Fibroblast of upper back skin (primary cell): ENCODE measurements at regions not wholly inside any gene's neighbourhood (a gene's known extent, or its start where the extent isn't known, plus 50 kb on each side); places are given as distances from the start of the nearest gene placed in this dataset.
"Not testable (repeated sequence)": the region's sequence is repeated elsewhere in the genome, so short reads cannot be mapped to it uniquely, and the experiment has no call there.

Experiments
- DNase-seq: peaks from one replicate; pipeline ENCODE4 v3.0.0-alpha.2; 2013

DNA sequence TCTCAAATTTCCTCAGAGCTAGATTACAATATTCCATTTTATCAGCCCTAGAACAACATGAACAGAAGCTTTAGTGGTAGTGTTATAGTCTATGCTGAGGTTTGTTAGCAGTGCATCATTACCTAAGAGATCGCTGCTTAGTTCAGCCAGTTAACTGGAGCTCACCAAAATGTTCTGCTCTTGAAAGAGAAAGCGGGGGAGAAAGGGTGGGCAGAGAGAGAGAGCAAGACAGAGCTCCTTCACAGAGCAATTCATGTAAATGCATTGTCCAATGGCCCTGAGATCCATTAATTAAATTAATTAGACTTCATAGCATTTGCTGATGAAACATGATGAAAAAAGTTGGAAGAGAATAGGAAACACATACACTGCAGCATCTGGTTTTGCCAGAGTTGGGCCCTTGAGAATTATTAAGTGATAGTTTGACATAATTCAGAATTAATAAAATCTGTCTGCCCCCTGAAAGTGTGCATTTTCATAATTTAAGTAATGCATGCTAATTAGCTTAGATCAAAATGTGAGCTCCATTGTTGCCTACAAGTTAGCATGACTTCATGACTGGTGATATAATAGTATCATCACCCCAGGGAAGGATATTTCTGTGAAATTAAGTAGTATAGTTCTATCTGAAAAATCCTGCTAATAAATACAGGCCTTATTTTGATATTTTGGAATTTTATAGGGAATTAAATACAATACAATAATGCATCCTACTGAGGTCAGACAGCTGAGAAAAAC is 86.9 kb upstream of the LYSMD4 start:
- no peak for DNase-seq

DNA sequence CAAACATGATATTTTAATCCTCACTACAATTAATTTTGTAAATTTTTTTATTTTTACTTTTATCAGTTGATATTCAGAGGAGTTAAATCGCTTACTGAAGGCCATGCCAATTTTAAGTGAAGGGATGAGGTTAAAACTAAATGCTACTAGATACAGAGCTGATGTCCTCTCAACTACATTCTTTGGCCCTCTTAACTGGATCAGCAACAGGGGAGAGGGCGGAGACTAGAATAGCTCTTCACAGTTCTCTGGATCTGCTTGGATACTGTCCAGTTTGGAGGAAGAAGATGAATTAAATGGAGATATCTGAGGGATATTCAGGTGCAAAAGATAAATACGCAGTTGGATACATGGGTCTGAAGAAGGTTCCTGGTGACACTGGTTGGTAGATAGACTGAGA is 85.6 kb upstream of the LYSMD4 start:
- DNase-seq = no peak

DNA sequence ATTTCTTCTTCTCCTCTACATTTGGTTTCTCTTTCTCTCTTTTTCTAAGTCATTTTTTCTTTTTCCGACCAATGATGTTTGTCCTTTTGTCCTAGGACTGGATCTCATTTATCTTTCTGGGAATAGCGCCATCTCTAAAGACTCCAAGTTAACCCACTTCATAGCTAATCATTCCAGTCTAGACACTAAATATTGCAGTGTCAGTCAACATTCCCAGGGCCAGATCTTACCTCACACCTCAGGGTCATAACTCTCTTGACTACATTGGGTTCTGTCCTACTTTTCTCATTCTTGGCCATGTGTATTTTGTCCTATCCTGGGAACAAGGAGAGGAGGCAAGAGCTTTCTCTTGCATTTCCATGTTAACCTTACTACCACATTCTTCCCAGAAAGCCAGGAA is 83.6 kb upstream of the LYSMD4 start:
- not testable (repeated sequence) for DNase-seq

DNA sequence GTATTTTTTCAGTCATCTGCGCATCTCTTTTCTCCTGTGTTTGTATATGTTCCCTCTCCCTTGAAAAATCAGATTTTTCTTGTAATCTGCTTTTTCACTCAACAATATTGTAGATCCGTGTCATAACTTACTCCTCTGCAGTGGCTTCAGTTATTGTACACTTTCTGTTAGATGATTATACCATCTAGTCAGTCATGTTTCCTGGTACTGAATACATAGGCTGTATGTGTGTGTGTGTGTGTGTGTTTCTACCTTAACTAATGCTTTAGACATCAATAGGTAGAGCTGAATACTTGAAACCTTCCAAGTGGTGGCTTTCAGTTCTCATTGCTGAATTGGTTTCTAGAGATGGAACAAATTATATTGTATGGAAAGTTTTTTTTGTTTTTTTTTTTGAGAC is 77.4 kb upstream of the LYSMD4 start:
- DNase-seq = not testable (repeated sequence)

DNA sequence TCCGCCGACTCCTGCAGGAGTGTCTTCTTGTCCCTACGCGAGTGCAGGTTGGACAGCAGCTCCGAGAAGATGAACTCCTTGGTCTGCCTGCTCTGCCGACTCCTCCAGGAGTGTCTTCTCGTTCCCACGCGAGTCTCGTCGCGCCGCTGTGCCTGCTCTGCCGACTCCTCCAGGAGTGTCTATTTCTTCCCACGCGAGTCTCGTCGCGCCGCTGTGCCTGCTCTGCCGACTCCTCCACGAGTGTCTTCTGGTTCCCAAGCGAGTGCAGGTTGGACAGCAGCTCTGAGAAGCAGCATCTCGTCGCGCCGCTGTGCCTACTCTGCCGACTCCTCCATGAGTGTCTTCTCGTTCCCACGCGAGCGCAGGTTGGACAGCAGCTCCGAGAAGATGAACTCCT is 66.6 kb upstream of the LYSMD4 start:
- DNase-seq = not testable (repeated sequence)

DNA sequence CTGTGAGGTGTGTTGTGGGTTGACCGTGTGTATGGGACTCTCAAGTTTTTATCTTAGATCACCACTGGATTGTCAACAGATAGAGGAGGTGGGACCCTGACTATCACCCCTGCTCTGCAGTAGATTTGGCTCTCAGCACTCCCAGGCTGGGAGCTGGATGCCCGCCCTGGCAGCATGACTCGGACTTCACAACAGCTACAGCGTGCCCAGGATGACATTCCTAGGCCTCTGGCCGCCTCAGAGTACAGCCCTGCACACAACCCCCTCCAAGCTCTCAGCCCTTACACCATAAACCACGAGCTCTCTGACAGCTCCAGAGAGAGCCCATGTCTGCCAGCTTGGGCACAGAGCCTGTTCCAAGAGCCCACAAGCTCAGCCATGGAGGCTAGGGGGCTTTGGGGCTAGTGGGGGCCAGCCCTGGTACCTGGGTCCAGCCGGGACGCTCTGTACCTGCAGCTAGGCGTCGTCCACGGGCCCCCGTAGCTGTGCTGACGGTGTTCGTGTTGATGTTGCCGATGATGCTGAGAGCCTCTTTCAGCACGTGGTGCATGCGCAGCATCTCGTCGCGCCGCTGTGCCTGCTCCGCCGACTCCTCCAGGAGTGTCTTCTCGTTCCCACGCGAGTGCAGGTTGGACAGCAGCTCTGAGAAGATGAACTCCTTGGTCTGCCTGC is 66.1 kb upstream of the LYSMD4 start:
- DNase-seq = not testable (repeated sequence)

DNA sequence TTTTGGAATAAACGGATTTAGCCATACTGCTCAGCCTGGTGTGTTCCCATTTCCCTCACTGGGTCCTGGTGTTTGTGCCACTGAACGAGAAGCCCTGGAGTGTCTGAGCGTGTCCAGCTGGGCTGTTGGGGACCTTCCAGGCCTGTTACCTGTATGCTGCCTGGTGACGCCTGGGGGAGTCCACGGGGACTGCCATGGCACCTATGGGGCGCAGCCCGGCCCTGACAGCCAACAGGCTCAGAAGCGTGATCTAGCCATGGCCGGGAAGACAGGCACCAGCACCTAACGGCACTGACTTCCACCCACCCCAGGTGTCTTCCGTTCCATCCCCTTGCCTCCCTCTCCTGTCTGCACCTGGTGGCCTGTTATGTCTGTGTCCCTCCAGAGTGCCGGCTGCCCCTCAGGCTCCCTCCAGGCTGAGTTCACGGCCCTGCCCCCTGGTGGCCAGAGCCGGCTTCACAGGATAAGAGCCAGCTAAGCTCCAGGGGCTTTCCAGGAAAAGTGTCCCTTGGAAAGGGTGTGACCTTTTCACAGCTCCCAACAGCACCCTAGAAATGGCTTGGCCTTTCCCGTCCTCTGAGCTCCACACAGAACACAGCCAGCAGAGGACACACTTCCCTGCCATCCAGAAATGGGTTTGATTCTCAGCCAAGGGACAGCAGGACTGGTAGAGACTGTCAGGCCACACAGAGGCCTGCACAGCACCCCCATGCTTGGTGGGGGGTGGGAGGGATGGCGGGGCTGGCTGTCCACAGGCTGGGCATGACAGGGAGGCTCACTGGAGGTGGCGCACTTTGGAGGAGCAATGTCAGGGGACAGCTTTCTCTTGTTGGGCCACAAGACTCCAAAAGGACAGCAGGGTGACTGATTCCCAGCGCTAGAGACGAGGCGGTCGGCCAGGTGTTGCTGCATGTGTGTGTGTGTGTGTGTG is 64.0 kb upstream of the LYSMD4 start:
- not testable (repeated sequence) for DNase-seq

DNA sequence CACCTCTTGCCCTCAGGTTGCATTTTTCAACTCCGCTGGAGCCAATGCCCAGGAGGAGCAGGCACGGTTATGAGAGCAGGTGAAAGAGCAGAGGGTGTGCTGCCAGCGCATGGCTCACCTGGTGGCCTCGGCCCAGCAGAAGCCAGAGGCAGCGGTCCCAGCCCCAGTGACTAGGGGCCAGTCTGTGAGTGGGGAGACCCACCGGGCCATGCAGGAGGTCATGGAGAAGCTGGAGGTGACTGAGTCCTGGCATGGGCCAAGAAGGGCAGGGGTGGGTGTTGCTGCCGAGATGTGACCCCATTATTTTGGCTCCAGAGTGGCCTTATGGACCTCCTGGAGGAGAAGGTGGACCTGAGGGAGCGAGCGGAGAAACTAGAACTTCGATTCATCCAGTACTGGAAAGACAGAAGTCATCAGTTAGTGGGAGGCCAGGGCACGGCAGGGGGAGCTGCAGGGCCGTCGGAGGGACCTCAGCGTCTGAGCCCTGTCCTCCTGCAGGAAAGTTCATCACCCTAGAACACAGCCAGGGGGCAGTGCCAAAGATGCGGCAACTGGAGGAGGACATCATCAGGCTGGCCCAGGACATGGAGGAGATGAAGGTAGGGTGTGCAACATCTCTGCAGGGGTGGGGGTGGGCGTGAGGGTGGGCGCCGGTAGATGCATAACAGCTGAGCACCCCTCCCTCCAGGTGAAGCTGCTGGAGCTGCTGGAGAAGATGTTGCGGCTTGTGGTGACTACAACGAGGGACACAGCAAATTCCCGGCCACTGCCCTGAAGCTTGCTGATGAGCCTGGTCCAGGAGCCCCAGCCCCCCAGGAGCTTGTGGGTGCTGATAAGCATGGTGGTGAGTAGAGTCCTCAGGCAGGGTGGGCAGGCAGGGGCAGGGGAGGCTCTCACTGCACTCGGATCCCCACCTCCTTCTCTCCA is 58.9 kb upstream of the LYSMD4 start:
- not testable (repeated sequence) for DNase-seq

DNA sequence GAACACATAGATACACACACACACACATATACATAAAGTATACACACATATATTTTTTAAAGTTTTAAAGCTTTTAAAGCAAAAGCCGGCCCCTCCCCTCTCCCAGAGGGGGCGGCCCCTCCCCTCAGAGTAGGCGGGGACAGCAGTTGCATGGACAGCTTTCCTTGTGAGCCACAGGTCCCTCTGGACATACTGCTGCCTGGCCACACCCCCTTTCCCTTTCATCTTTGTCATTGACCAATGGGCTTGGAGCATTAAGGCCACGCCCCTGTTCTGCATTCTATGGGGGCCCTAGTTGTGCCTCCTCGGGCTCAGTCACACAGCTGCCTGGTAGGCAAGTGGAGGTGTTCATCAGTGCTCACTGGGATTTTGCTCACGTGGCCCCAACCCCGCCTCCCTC is 57.5 kb upstream of the LYSMD4 start:
- DNase-seq = not testable (repeated sequence)

DNA sequence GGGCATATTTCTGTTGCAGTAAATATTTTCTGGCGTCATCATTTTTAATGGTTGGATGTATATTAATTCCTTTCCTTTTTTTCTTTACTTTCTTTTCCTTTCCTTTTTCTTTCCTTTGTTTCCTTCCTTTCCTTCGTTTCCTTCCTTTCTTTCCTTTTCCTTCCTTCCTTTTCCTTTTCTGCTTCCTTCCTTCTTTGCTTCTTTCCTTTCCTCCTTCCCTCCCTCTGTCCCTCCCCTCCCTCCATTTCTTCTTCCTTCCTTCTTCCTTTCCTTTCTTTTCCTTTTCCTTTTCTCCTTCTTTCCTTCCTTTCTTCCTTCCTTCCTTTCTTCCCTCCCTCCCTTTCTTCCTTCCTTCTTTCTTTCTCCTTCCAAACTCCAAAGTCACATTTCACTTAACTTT is 54.9 kb upstream of the LYSMD4 start:
- DNase-seq = no peak

DNA sequence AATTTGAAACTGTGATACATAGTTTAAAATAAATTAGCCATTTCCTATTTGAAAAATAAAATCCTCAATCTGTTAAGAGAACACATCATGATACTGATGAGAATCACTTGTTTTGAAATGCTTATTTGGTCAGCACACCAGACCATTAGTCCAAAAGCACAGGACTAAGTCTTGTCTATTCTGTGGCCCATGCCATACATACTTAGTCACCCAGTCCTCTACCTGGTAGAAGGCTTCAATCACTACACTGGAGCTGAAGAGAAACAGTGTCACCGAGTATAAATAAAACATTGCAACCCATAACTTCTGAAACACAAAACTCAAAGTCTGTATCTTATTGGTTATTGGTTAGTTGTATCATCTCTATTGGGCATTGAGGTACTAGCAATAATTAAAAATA is 51.6 kb upstream of the LYSMD4 start:
- not testable (repeated sequence) for DNase-seq

DNA sequence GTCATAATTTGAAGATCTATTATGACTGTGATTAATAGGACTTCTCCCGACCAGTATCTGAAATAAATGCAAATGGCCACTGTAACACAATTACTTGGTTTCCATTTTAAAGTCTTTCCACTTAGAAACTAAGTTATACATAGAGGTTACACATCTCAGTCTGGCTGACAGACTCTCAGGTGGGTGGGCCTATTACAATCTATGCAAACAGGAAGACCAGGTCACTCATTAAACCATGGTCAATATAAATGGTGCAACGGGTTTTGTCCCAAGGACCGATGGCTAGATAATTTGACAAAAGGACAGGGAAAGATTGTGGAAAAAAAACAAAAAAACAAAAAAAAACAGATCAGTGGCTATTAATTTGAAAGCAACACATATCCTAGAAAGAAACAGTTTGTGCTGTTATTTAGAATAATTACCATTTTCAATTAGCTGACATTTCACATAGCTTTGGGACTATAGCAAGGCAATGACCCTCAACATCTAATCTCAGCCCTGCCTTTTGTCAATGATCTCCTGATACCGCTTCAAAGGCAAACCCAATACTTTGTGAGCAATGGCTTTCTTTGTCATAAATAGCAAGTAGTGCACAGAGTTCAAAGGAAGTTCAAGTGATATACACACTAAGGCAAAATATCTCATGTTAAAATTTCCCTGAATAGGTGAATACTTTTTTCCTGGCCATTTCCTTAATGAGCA is 50.8 kb upstream of the LYSMD4 start:
- not testable (repeated sequence) for DNase-seq
